ENCODE measurements at regions not wholly inside any gene's neighbourhood (a gene's known extent, or its start where the extent isn't known, plus 50 kb on each side); places are given as distances from the start of the nearest gene placed in this dataset.
"Not testable (repeated sequence)": the region's sequence is repeated elsewhere in the genome, so short reads cannot be mapped to it uniquely, and the experiment has no call there.

GRCh38 chr10:118914629-118915028 lies 114.9 kb upstream of the NANOS1 start:
- no peak for DNase-seq (ENCODE audit: low spot score)

- DNase-seq (ENCODE audit: low spot score): no peak
Observed at GRCh38 chr10:118915161-118915560, 114.4 kb upstream of the NANOS1 start.

- DNase-seq (ENCODE audit: low spot score): no peak
Observed at GRCh38 chr10:118916777-118917176, 112.7 kb upstream of the NANOS1 start.

- DNase-seq (ENCODE audit: low spot score): no peak
Observed at GRCh38 chr10:118917701-118918100, 111.8 kb upstream of the NANOS1 start.

GRCh38 chr10:118918116-118918515 lies 111.4 kb upstream of the NANOS1 start:
- no peak for DNase-seq (ENCODE audit: low spot score)

GRCh38 chr10:118918587-118918986 lies 110.9 kb upstream of the NANOS1 start:
- peak; percentile 82 for DNase-seq (ENCODE audit: low spot score)

GRCh38 chr10:118920206-118920605 lies 109.3 kb upstream of the NANOS1 start:
- no peak for DNase-seq (ENCODE audit: low spot score)

GRCh38 chr10:118922226-118922625 lies 107.3 kb upstream of the NANOS1 start:
- no peak for DNase-seq (ENCODE audit: low spot score)

GRCh38 chr10:118922972-118923371 lies 106.5 kb upstream of the NANOS1 start:
- no peak for DNase-seq (ENCODE audit: low spot score)

GRCh38 chr10:118924493-118924892 lies 105.0 kb upstream of the NANOS1 start:
- no peak for DNase-seq (ENCODE audit: low spot score)

GRCh38 chr10:118925404-118926071 lies 104.0 kb upstream of the NANOS1 start:
- DNase-seq (ENCODE audit: low spot score): no peak

GRCh38 chr10:118926072-118926417 lies 103.5 kb upstream of the NANOS1 start:
- no peak for DNase-seq (ENCODE audit: low spot score)

GRCh38 chr10:118926441-118926840 lies 103.1 kb upstream of the NANOS1 start:
- no peak for DNase-seq (ENCODE audit: low spot score)

- DNase-seq (ENCODE audit: low spot score): no peak
Observed at GRCh38 chr10:118926903-118927302, 102.6 kb upstream of the NANOS1 start.

GRCh38 chr10:118927321-118927720 lies 102.2 kb upstream of the NANOS1 start:
- DNase-seq (ENCODE audit: low spot score): peak; percentile 43

- no peak for DNase-seq (ENCODE audit: low spot score)
Observed at GRCh38 chr10:118930614-118931013, 98.9 kb upstream of the NANOS1 start.

GRCh38 chr10:118931436-118931835 lies 98.1 kb upstream of the NANOS1 start:
- DNase-seq (ENCODE audit: low spot score): no peak

GRCh38 chr10:118932154-118932553 lies 97.4 kb upstream of the NANOS1 start:
- not testable (repeated sequence) for DNase-seq (ENCODE audit: low spot score)

- DNase-seq (ENCODE audit: low spot score): no peak
Observed at GRCh38 chr10:118937226-118937625, 92.3 kb upstream of the NANOS1 start.

GRCh38 chr10:118939211-118940007 lies 90.1 kb upstream of the NANOS1 start:
- no peak for DNase-seq (ENCODE audit: low spot score)

- no peak for DNase-seq (ENCODE audit: low spot score)
Observed at GRCh38 chr10:118940386-118940785, 89.1 kb upstream of the NANOS1 start.

- no peak for DNase-seq (ENCODE audit: low spot score)
Observed at GRCh38 chr10:118943253-118943652, 86.3 kb upstream of the NANOS1 start.

- DNase-seq (ENCODE audit: low spot score): no peak
Observed at GRCh38 chr10:118944959-118945633, 84.4 kb upstream of the NANOS1 start.
